IMR-90 (cell line): ENCODE measurements at regions not wholly inside any gene's neighbourhood (a gene's known extent, or its start where the extent isn't known, plus 50 kb on each side); places are given as distances from the start of the nearest gene placed in this dataset.
A peak's percentile ranks its signal among the peaks of the same experiment; 100 is the strongest.

Experiments
- ATAC-seq: fragments of 200-7000 bp; cut with Tn5 transposase; 2 replicates; pipeline ENCODE4 v1.9.1; 2020; ENCODE audit warnings: low read depth, mild to moderate bottlenecking, moderate library complexity
- BruUV-seq: library from RNA; stranded (reverse); fragments of 400-500 nt; replicated peaks from 2 replicates; lab custom pipeline; 2021; lab: Mats Ljungman, UMichigan
- CTCF ChIA-PET: fragments of 300-600 bp; formaldehyde crosslinking; extraction: SDS; loops from one replicate; lab custom pipeline; 2021; ENCODE audit warnings: antibody characterized with exemption; lab: Yijun Ruan, JAX
- POLR2A ChIA-PET: fragments of 300-600 bp; sonication (Branson Sonifier 250); formaldehyde crosslinking; loops from one replicate; lab custom pipeline; 2022; ENCODE audit warnings: antibody characterized with exemption; ENCODE audit not compliant: unreplicated experiment; lab: Charles Lee
- DNase-seq: peaks from one replicate; pipeline ENCODE4 v3.0.0; 2013
- H2AFZ ChIP-seq: replicated peaks from 2 replicates; pipeline ENCODE3; 2013; ENCODE audit warnings: low read length, mild to moderate bottlenecking; ENCODE audit not compliant: poor library complexity
- H2AK5ac ChIP-seq: 2 replicates; pipeline ENCODE4 v1.6.1; 2013; ENCODE audit warnings: low read depth, low read length, inconsistent platforms
- H2AK9ac ChIP-seq: replicated peaks from 2 replicates; pipeline ENCODE3; 2013; ENCODE audit warnings: mild to moderate bottlenecking, low read depth, low read length, moderate library complexity; ENCODE audit not compliant: poor library complexity
- H2BK120ac ChIP-seq: 2 replicates; pipeline ENCODE4 v1.6.1; 2013; ENCODE audit warnings: low read depth, low read length, inconsistent platforms
- H2BK15ac ChIP-seq: 3 replicates; pipeline ENCODE4 v1.6.1; 2013; ENCODE audit warnings: low read depth, low read length, inconsistent platforms
- H2BK20ac ChIP-seq: 2 replicates; pipeline ENCODE4 v1.6.1; 2013; ENCODE audit warnings: low read depth, mild to moderate bottlenecking, inconsistent platforms, low read length, moderate library complexity
- H2BK5ac ChIP-seq: 2 replicates; pipeline ENCODE4 v1.6.1; 2013; ENCODE audit warnings: mild to moderate bottlenecking, low read depth, low read length, inconsistent platforms; ENCODE audit not compliant: poor library complexity, severe bottlenecking
- H3K14ac ChIP-seq: replicated peaks from 2 replicates; pipeline ENCODE4 v1.6.1; 2013; ENCODE audit warnings: low read depth, low read length, inconsistent platforms
- H3K18ac ChIP-seq: 2 replicates; pipeline ENCODE4 v1.6.1; 2013; ENCODE audit warnings: low read depth, low read length, control low read depth
- H3K23ac ChIP-seq: 2 replicates; pipeline ENCODE4 v1.6.1; 2013; ENCODE audit warnings: low read depth, low read length, inconsistent platforms
- H3K27ac ChIP-seq: 2 replicates; pipeline ENCODE4 v1.5.1; 2013; ENCODE audit warnings: mild to moderate bottlenecking, control low read depth, low read length; ENCODE audit not compliant: insufficient read depth
- H3K27me3 ChIP-seq: 2 replicates; pipeline ENCODE4 v1.6.1; 2013; ENCODE audit warnings: low read length; ENCODE audit not compliant: control insufficient read depth, insufficient read depth
- H3K36me3 ChIP-seq: 2 replicates; pipeline ENCODE4 v1.6.1; 2013; ENCODE audit warnings: low read length, mixed read lengths; ENCODE audit not compliant: control insufficient read depth, insufficient read depth
- H3K4ac ChIP-seq: 2 replicates; pipeline ENCODE4 v1.6.1; 2013; ENCODE audit warnings: low read depth, low read length, inconsistent platforms
- H3K4me1 ChIP-seq: 2 replicates; pipeline ENCODE4 v1.6.1; 2013; ENCODE audit warnings: low read length, mixed read lengths; ENCODE audit not compliant: control insufficient read depth, insufficient read depth
- H3K4me2 ChIP-seq: 2 replicates; pipeline ENCODE4 v1.6.1; 2013; ENCODE audit warnings: low read depth, mild to moderate bottlenecking, control low read depth, low read length, moderate library complexity
- H3K4me3 ChIP-seq: 2 replicates; pipeline ENCODE4 v1.5.1; 2013; ENCODE audit warnings: low read depth, mild to moderate bottlenecking, control low read depth, low read length, moderate library complexity; ENCODE audit not compliant: insufficient read depth
- H3K56ac ChIP-seq: 2 replicates; pipeline ENCODE4 v1.6.1; 2013; ENCODE audit warnings: low read length, inconsistent platforms; ENCODE audit not compliant: insufficient read depth; ENCODE audit errors: extremely low read depth
- H3K79me1 ChIP-seq, 2 experiments: 2 replicates each; pipeline ENCODE4 v1.6.1; 2013; ENCODE audit warnings: low read length in 2 of 2, inconsistent platforms in 1 of 2, low read depth in 1 of 2
- H3K9ac ChIP-seq: 2 replicates; pipeline ENCODE4 v1.6.1; 2013; ENCODE audit warnings: low read depth, low read length, control low read depth
- H3K9me1 ChIP-seq: 2 replicates; pipeline ENCODE4 v1.6.1; 2013; ENCODE audit warnings: low read length, inconsistent platforms; ENCODE audit not compliant: insufficient read depth
- H3K9me3 ChIP-seq: 2 replicates; pipeline ENCODE4 v1.6.1; 2013; ENCODE audit warnings: low read length; ENCODE audit not compliant: control insufficient read depth, insufficient read depth
- H4K20me1 ChIP-seq: 2 replicates; pipeline ENCODE4 v1.6.1; 2013; ENCODE audit warnings: low read length, inconsistent platforms; ENCODE audit not compliant: insufficient read depth
- H4K5ac ChIP-seq: 2 replicates; pipeline ENCODE4 v1.6.1; 2013; ENCODE audit warnings: mild to moderate bottlenecking, low read depth, low read length, control low read depth
- H4K8ac ChIP-seq, 2 experiments: 2 replicates each; pipeline ENCODE4 v1.6.1; 2013; ENCODE audit warnings: low read depth in 2 of 2, low read length in 2 of 2, control low read depth in 1 of 2, inconsistent platforms in 1 of 2
- H4K91ac ChIP-seq: 2 replicates; pipeline ENCODE4 v1.6.1; 2013; ENCODE audit warnings: low read depth, low read length, inconsistent platforms; ENCODE audit not compliant: insufficient read depth
- BHLHE40 ChIP-seq: fragments of 150-350 bp; IDR thresholded peaks from 2 replicates; pipeline ENCODE4 v1.6.1; 2016; ENCODE audit warnings: mild to moderate bottlenecking, low read depth, low read length
- FOS ChIP-seq: fragments of 150-350 bp; IDR thresholded peaks from 2 replicates; pipeline ENCODE4 v1.6.1; 2016; ENCODE audit warnings: low read depth, low read length
- MAFK ChIP-seq: IDR thresholded peaks from 2 replicates; pipeline ENCODE4 v1.6.1; 2012; ENCODE audit warnings: low read depth, low read length, improper control_type of control experiment
- MXI1 ChIP-seq: IDR thresholded peaks from 2 replicates; pipeline ENCODE4 v1.6.1; 2012; ENCODE audit warnings: low read depth, mild to moderate bottlenecking, low read length, moderate library complexity, borderline replicate concordance
- WGBS, 2 experiments: methylation state at CpG; one replicate each; pipeline versions ENCODE4 v1.1.5 to v1.1.7; 2013; ENCODE audit warnings: missing lambda C conversion rate in 2 of 2; ENCODE audit not compliant: insufficient read length in 1 of 2; ENCODE audit errors: extremely low coverage in 2 of 2; 5-methylcytosine and 5-hydroxymethylcytosine counted together
- dilution Hi-C: fragments of 300-500 bp; cut with HindIII; formaldehyde crosslinking; loops from one replicate; pipeline ENCODE4 v1.14.3; 2018; ENCODE audit warnings: low sequenced_read_pairs; ENCODE audit not compliant: unreplicated experiment
- in situ Hi-C: fragments of 300-500 bp; cut with MboI; formaldehyde crosslinking; loops from 3 replicates; pipeline ENCODE4 v1.14.3; 2019; ENCODE audit warnings: low sequenced_read_pairs, inconsistent platforms, mixed read lengths
- intact Hi-C: fragments of 100-400 bp; cut with micrococcal nuclease; formaldehyde crosslinking; loops from 2 replicates; pipeline ENCODE4 v1.10.0; 2022

- dilution Hi-C loops = no loop called here
- TF ChIP-seq FOS = no peak
- no peak for TF ChIP-seq MXI1
- no peak for TF ChIP-seq MAFK
- TF ChIP-seq BHLHE40 = no peak
- H3K27me3 ChIP-seq = no peaks in the 10 kb centered on the region
- 0 out of 2 replicates have a peak, but pooled peaks cover 3% of the 10 kb centered on the region for H3K9me1 ChIP-seq
- intact Hi-C loops = loop anchor here (5.0 to 10.0 kb wide), 2 partner anchors 41 to 508 kb away; no protein-coding TSS in a partner anchor
- no peak overlapping the region for H2AK9ac ChIP-seq
- no peaks in the 10 kb centered on the region for H3K36me3 ChIP-seq
- CTCF ChIA-PET = interaction anchor here (1.1 kb wide), 1 partner anchor 253 kb away, joined by 3 read pairs; no protein-coding TSS in a partner anchor
- H3K9me3 ChIP-seq = 0 out of 2 replicates have a peak, but pooled peaks cover 2% of the 10 kb centered on the region
- H2BK15ac ChIP-seq = no peak overlapping the region; the same call in 2 of the 3 replicates
- H2BK120ac ChIP-seq = peak overlapping the region; percentile 37
- no peak overlapping the region for H3K23ac ChIP-seq
- no peak for DNase-seq
- peak overlapping the region in 1 of 2 experiments; percentile 28; a peak in 1 of 4 replicates for H4K8ac ChIP-seq
- no peak overlapping the region for H3K4me2 ChIP-seq
- in situ Hi-C loops = loop anchor here (10.0 kb wide), 1 partner anchor 248 kb away; the partner anchor contains the start of gene ZFP36L2
- 0 out of 2 replicates have a peak overlapping the region, but pooled peaks have one; percentile 44 for H2AK5ac ChIP-seq
- no peaks in the 10 kb centered on the region for H4K20me1 ChIP-seq
- H3K9ac ChIP-seq = no peak overlapping the region
- H3K79me1 ChIP-seq = no peaks in the 10 kb centered on the region
- H3K4ac ChIP-seq = peak overlapping the region; percentile 64
- POLR2A ChIA-PET = no interaction called here
- H3K4me3 ChIP-seq = no peak overlapping the region
- H3K14ac ChIP-seq = no peak overlapping the region
- H2BK20ac ChIP-seq = peak overlapping the region; percentile 78
- H4K91ac ChIP-seq = peak overlapping the region; percentile 38
- no peak for ATAC-seq
- WGBS, 2 experiments = no CpG with 5 or more reads among the region's 5 CpGs
- no peak overlapping the region for H2BK5ac ChIP-seq
- peaks cover 18% of the 10 kb centered on the region for H3K4me1 ChIP-seq
- no peak overlapping the region for H2AFZ ChIP-seq
- BruUV-seq = no TSS peak
- H3K56ac ChIP-seq = no peak overlapping the region
- peak overlapping the region; percentile 35; the same call in 1 of the 2 replicates for H3K18ac ChIP-seq
- H4K5ac ChIP-seq = no peak overlapping the region; the same call in 1 of the 2 replicates
- no peak overlapping the region for H3K27ac ChIP-seq
These were observed 184.0 kb upstream of the HAAO start for GRCh38 chr2:42976351-42976750.
